ENCODE measurements at regions not wholly inside any gene's neighbourhood (a gene's known extent, or its start where the extent isn't known, plus 50 kb on each side); places are given as distances from the start of the nearest gene placed in this dataset.

DNA sequence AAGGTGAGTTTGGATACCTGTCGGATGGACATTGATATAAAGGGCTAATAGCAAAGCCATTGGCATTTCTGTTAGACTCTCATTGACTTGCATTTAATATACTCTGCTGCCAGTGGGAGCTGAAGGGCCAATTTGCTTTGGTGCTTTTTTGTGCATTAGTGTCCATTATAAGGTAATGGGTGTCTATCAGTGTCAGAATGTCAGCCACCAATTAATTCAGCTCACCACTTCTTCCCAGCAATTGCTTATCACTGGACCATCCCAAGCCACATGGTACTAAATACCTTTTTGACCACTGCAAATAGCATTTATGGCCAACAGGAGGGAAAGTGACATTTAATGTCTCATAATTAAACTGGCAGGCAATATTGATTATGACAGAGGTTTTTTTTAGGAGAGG lies 317.8 kb downstream of the TEX29 start:
- TF ChIP-seq POLR2A (IDR thresholded peaks at IDR 0.05) (no peak), CTCF (IDR thresholded peaks at IDR 0.05) (no peak)
